Endothelial cell of umbilical vein (primary cell): ENCODE measurements at regions not wholly inside any gene's neighbourhood (a gene's known extent, or its start where the extent isn't known, plus 50 kb on each side); places are given as distances from the start of the nearest gene placed in this dataset.

ENCODE experiments used
- BruUV-seq: library from RNA; stranded (reverse); fragments of 400-500 nt; replicated peaks from 2 replicates; lab custom pipeline; 2021; lab: Mats Ljungman, UMichigan
- CTCF ChIA-PET: fragments of 300-600, 350-600 bp; sonication (Branson Sonifier 250); formaldehyde crosslinking; loops from one replicate; lab custom pipeline; 2021; ENCODE audit warnings: antibody characterized with exemption, inconsistent platforms; lab: Charles Lee
- POLR2A ChIA-PET: fragments of 300-600, 350-600 bp; sonication (Branson Sonifier 250); formaldehyde crosslinking; loops from one replicate; lab custom pipeline; 2021; ENCODE audit warnings: antibody characterized with exemption, inconsistent platforms; lab: Charles Lee
- DNase-seq: peaks from one replicate; pipeline ENCODE4 v3.0.0-alpha.2; 2011; ENCODE audit warnings: low read depth, low spot score
- FAIRE-seq: peaks from 2 replicates; lab custom pipeline; 2011; peaks lifted over from hg19 to GRCh38; lab: Jason Lieb, UNC
- H2AFZ ChIP-seq: 2 replicates; pipeline ENCODE4 v1.6.0; 2012; ENCODE audit warnings: low read depth, low read length, control low read depth, inconsistent platforms
- H3K27ac ChIP-seq: 2 replicates; pipeline ENCODE4 v1.5.1; 2011; ENCODE audit warnings: low read depth, mild to moderate bottlenecking, control low read depth, low read length, moderate library complexity; ENCODE audit not compliant: insufficient read depth
- H3K27me3 ChIP-seq, 2 experiments: 2 replicates each; pipeline versions ENCODE4 v1.6.0 to v1.6.1; 2011; ENCODE audit warnings: low read length in 2 of 2, mixed read lengths in 1 of 2; ENCODE audit not compliant: control insufficient read depth in 2 of 2, insufficient read depth in 2 of 2
- H3K36me3 ChIP-seq, 2 experiments: 2 replicates in 1 of 2; 3 replicates in 1 of 2; pipeline ENCODE4 v1.5.1; 2011; ENCODE audit warnings: low read length in 2 of 2, mild to moderate bottlenecking in 1 of 2, moderate library complexity in 1 of 2; ENCODE audit not compliant: control insufficient read depth in 2 of 2, insufficient read depth in 2 of 2; ENCODE audit errors: extremely low read depth in 1 of 2
- H3K4me1 ChIP-seq: 3 replicates; pipeline ENCODE4 v1.5.1; 2011; ENCODE audit warnings: mild to moderate bottlenecking, low read length; ENCODE audit not compliant: control insufficient read depth, insufficient read depth; ENCODE audit errors: extremely low read depth
- H3K4me2 ChIP-seq: 2 replicates; pipeline ENCODE4 v1.6.1; 2011; ENCODE audit warnings: low read length, control low read depth, mixed read lengths; ENCODE audit not compliant: insufficient read depth
- H3K4me3 ChIP-seq, 3 experiments: fragments of 200-600 bp in 1 of 3; sonication (generic), shearing (Covaris generic) in 1 of 3; replicated peaks in 1 of 3; 2 replicates each; pipeline ENCODE4 v1.5.1; 2011 to 2016; ENCODE audit warnings: control low read depth in 3 of 3, low read length in 3 of 3, mild to moderate bottlenecking in 2 of 3, inconsistent platforms in 1 of 3, low read depth in 1 of 3, moderate library complexity in 1 of 3; ENCODE audit not compliant: insufficient read depth in 1 of 3
- H3K79me2 ChIP-seq: 2 replicates; pipeline ENCODE4 v1.6.0; 2012; ENCODE audit warnings: low read length, inconsistent platforms; ENCODE audit not compliant: control insufficient read depth, insufficient read depth
- H3K9ac ChIP-seq: replicated peaks from 2 replicates; pipeline ENCODE3; 2011; ENCODE audit warnings: low read length, control low read depth; ENCODE audit not compliant: insufficient read depth; ENCODE audit errors: extremely low read depth
- H3K9me1 ChIP-seq: replicated peaks from 3 replicates; pipeline ENCODE4 v1.6.0; 2011; ENCODE audit warnings: mild to moderate bottlenecking, low read length; ENCODE audit not compliant: control insufficient read depth, insufficient read depth; ENCODE audit errors: extremely low read depth
- H3K9me3 ChIP-seq: replicated peaks from 2 replicates; pipeline ENCODE4 v1.5.1; 2012; ENCODE audit warnings: low read length, inconsistent platforms; ENCODE audit not compliant: control insufficient read depth, insufficient read depth
- H4K20me1 ChIP-seq: replicated peaks from 2 replicates; pipeline ENCODE3; 2011; ENCODE audit warnings: mild to moderate bottlenecking, low read length; ENCODE audit not compliant: control insufficient read depth, insufficient read depth; ENCODE audit errors: extremely low read depth
- EZH2 ChIP-seq: IDR thresholded peaks from 2 replicates; pipeline ENCODE4 v1.6.1; 2012; ENCODE audit warnings: borderline replicate concordance, low read depth, mild to moderate bottlenecking, moderate library complexity, low read length, inconsistent platforms; ENCODE audit not compliant: severe bottlenecking
- FOS ChIP-seq: IDR thresholded peaks from 2 replicates; pipeline ENCODE4 v1.6.1; 2011; ENCODE audit warnings: mild to moderate bottlenecking, low read length, moderate library complexity, borderline replicate concordance; ENCODE audit not compliant: insufficient read depth
- GATA2 ChIP-seq: IDR thresholded peaks from 2 replicates; pipeline ENCODE4 v1.7.0; 2011; ENCODE audit warnings: low read depth, mild to moderate bottlenecking, moderate library complexity, mixed read lengths, low read length; ENCODE audit not compliant: insufficient read length, insufficient read depth
- JUN ChIP-seq: IDR thresholded peaks from 2 replicates; pipeline ENCODE4 v1.6.1; 2011; ENCODE audit warnings: borderline replicate concordance, low read depth; ENCODE audit not compliant: insufficient read length, insufficient read depth
- MYC ChIP-seq: IDR thresholded peaks from one replicate; pipeline ENCODE4 v1.6.1; 2011; ENCODE audit warnings: mild to moderate bottlenecking, low read depth, low read length
- POLR2A ChIP-seq: IDR thresholded peaks from 2 replicates; pipeline ENCODE4 v1.6.1; 2012; ENCODE audit warnings: low read depth, mild to moderate bottlenecking, control low read depth, low read length
- POLR2AphosphoS5 ChIP-seq: IDR thresholded peaks from 2 replicates; pipeline ENCODE4 v1.6.1; 2012; ENCODE audit warnings: low read depth, mild to moderate bottlenecking, control low read depth, low read length, moderate library complexity; ENCODE audit not compliant: insufficient read depth
- dilution Hi-C: fragments of 300-500 bp; cut with MboI; formaldehyde crosslinking; loops from one replicate; pipeline ENCODE4 v1.15.0; 2019; ENCODE audit warnings: low sequenced_read_pairs; ENCODE audit not compliant: extremely low pct_ligation_motif_present
- intact Hi-C: fragments of 100-400 bp; cut with micrococcal nuclease; formaldehyde crosslinking; loops from one replicate; pipeline ENCODE4 v1.10.0; 2022
- TF ChIP-seq, protein P1 (sequence below), 2 donors: IDR thresholded peaks; 1 replicate in 1 of 2; 2 replicates in 1 of 2; pipeline ENCODE4 v1.5.1; 2011; ENCODE audit warnings: low read length in 2 of 2, mild to moderate bottlenecking in 2 of 2, moderate library complexity in 2 of 2, control low read depth in 1 of 2, inconsistent platforms in 1 of 2, low read depth in 1 of 2; ENCODE audit not compliant: insufficient read depth in 1 of 2; ENCODE audit errors: extremely low read depth in 1 of 2
- TF ChIP-seq, protein P2 (sequence below): IDR thresholded peaks from 2 replicates; pipeline ENCODE4 v1.6.1; 2011; ENCODE audit not compliant: insufficient read depth, insufficient read length

GRCh38 chr13:72129117-72129516 lies 262.1 kb upstream of the DACH1 start:
- ChIA-PET CTCF (no interaction called here), POLR2A (no interaction called here)
- H3K9me3 ChIP-seq = no peaks in the 10 kb centered on the region
- no peaks in the 10 kb centered on the region for H3K36me3 ChIP-seq
- H3K4me1 ChIP-seq = peaks cover 15% of the 10 kb centered on the region
- no peak overlapping the region for H3K27ac ChIP-seq
- H3K4me2 ChIP-seq = no peak overlapping the region
- no peaks in the 10 kb centered on the region for H3K79me2 ChIP-seq
- dilution Hi-C loops (no loop called here), intact Hi-C loops (no loop called here)
- no TSS peak for BruUV-seq
- no peak overlapping the region for H3K4me3 ChIP-seq
- H3K9me1 ChIP-seq = no peaks in the 10 kb centered on the region
- no peaks in the 10 kb centered on the region for H3K27me3 ChIP-seq
- H4K20me1 ChIP-seq = peaks cover 2% of the 10 kb centered on the region
- no peak for DNase-seq
- no peak overlapping the region for H3K9ac ChIP-seq
- H2AFZ ChIP-seq = no peak overlapping the region
- no peak for FAIRE-seq
- TF ChIP-seq POLR2A = no peak

- no peaks in the 10 kb centered on the region for H3K36me3 ChIP-seq
- H2AFZ ChIP-seq = peak overlapping the region; percentile 20
- FAIRE-seq (no peak), DNase-seq (no peak)
- H3K27me3 ChIP-seq = no peaks in the 10 kb centered on the region
- H3K9ac ChIP-seq = no peak overlapping the region
- ChIA-PET POLR2A (no interaction called here), CTCF (interaction anchor here (2.1 kb wide), 1 partner anchor 13 kb away, joined by 6 read pairs; no protein-coding TSS in a partner anchor)
- no peak overlapping the region for H3K4me2 ChIP-seq
- H3K79me2 ChIP-seq = no peaks in the 10 kb centered on the region
- no TSS peak for BruUV-seq
- peaks cover 11% of the 10 kb centered on the region for H3K4me1 ChIP-seq
- H3K27ac ChIP-seq = no peak overlapping the region
- TF ChIP-seq JUN (no peak), POLR2A (no peak), EZH2 (no peak), MYC (no peak), POLR2AphosphoS5 (no peak), GATA2 (no peak), FOS (no peak)
- TF ChIP-seq, protein P1, sequence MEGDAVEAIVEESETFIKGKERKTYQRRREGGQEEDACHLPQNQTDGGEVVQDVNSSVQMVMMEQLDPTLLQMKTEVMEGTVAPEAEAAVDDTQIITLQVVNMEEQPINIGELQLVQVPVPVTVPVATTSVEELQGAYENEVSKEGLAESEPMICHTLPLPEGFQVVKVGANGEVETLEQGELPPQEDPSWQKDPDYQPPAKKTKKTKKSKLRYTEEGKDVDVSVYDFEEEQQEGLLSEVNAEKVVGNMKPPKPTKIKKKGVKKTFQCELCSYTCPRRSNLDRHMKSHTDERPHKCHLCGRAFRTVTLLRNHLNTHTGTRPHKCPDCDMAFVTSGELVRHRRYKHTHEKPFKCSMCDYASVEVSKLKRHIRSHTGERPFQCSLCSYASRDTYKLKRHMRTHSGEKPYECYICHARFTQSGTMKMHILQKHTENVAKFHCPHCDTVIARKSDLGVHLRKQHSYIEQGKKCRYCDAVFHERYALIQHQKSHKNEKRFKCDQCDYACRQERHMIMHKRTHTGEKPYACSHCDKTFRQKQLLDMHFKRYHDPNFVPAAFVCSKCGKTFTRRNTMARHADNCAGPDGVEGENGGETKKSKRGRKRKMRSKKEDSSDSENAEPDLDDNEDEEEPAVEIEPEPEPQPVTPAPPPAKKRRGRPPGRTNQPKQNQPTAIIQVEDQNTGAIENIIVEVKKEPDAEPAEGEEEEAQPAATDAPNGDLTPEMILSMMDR (IDR thresholded peaks at IDR 0.05; ENCODE audit: extremely low read depth in 1 of 2, insufficient read depth in 1 of 2, low read depth in 1 of 2, low read length in 2 of 2) = no peak
- TF ChIP-seq, protein P2, sequence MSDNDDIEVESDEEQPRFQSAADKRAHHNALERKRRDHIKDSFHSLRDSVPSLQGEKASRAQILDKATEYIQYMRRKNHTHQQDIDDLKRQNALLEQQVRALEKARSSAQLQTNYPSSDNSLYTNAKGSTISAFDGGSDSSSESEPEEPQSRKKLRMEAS = no peak
- intact Hi-C loops (no loop called here), dilution Hi-C loops (no loop called here)
- no peak overlapping the region for H3K4me3 ChIP-seq
- H4K20me1 ChIP-seq = peaks cover 2% of the 10 kb centered on the region
- no peaks in the 10 kb centered on the region for H3K9me3 ChIP-seq
- no peaks in the 10 kb centered on the region for H3K9me1 ChIP-seq
Measured at GRCh38 chr13:72127031-72127430, 260.0 kb upstream of the DACH1 start.
